ENCODE measurements at regions not wholly inside any gene's neighbourhood (a gene's known extent, or its start where the extent isn't known, plus 50 kb on each side); places are given as distances from the start of the nearest gene placed in this dataset.

- TF ChIP-seq EZH2phosphoT487 (IDR thresholded peaks at IDR 0.05; ENCODE audit: borderline replicate concordance, low read depth, low read length) (no peak), CTCF (conservative IDR thresholded peaks at IDR 0.05; ENCODE audit: low read length) (no peak)
Observed at GRCh38 chr12:17470460-17470859, 619.5 kb downstream of the RERGL start.
